Lower leg skin (tissue), 4 donors: ENCODE measurements at regions not wholly inside any gene's neighbourhood (a gene's known extent, or its start where the extent isn't known, plus 50 kb on each side); places are given as distances from the start of the nearest gene placed in this dataset.
"Not testable (repeated sequence)": the region's sequence is repeated elsewhere in the genome, so short reads cannot be mapped to it uniquely, and the experiment has no call there.

Experiments used
- DNase-seq, 2 donors: peaks; one replicate each; pipeline ENCODE4 v3.0.0-alpha.2; 2019; ENCODE audit warnings: low spot score in 2 of 2
- H3K4me3 ChIP-seq: fragments of 200-600 bp; sonication (generic); 2 replicates; pipeline ENCODE4 v1.5.1; 2017; ENCODE audit warnings: mild to moderate bottlenecking, low read depth; ENCODE audit not compliant: poor library complexity, severe bottlenecking
- POLR2A ChIP-seq, 2 donors: fragments of 450-650 bp; IDR thresholded peaks; one replicate each; pipeline ENCODE4 v1.6.1; 2016 to 2017; ENCODE audit warnings: antibody characterized with exemption in 2 of 2, mild to moderate bottlenecking in 1 of 2, moderate library complexity in 1 of 2
- WGBS, 2 donors: methylation state at CpG; one replicate each; pipeline ENCODE4 v1.1.5; 2018; 5-methylcytosine and 5-hydroxymethylcytosine counted together
- intact Hi-C: fragments of 100-400 bp; cut with DNase I; formaldehyde crosslinking; loops from one replicate; pipeline ENCODE4 v1.15.0; 2023; ENCODE audit warnings: low total_unique reads
- TF ChIP-seq, protein P1 (sequence below), 3 donors: fragments of 450-650 bp; IDR thresholded peaks; one replicate each; pipeline ENCODE4 v1.5.1; 2016; ENCODE audit warnings: antibody characterized with exemption in 3 of 3, mild to moderate bottlenecking in 3 of 3, moderate library complexity in 2 of 3

GRCh38 chr3:10653241-10653640 is 147.9 kb upstream of the ATP2B2 start:
- H3K4me3 ChIP-seq, result no peak overlapping the region
- TF ChIP-seq, protein P1, sequence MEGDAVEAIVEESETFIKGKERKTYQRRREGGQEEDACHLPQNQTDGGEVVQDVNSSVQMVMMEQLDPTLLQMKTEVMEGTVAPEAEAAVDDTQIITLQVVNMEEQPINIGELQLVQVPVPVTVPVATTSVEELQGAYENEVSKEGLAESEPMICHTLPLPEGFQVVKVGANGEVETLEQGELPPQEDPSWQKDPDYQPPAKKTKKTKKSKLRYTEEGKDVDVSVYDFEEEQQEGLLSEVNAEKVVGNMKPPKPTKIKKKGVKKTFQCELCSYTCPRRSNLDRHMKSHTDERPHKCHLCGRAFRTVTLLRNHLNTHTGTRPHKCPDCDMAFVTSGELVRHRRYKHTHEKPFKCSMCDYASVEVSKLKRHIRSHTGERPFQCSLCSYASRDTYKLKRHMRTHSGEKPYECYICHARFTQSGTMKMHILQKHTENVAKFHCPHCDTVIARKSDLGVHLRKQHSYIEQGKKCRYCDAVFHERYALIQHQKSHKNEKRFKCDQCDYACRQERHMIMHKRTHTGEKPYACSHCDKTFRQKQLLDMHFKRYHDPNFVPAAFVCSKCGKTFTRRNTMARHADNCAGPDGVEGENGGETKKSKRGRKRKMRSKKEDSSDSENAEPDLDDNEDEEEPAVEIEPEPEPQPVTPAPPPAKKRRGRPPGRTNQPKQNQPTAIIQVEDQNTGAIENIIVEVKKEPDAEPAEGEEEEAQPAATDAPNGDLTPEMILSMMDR (IDR thresholded peaks at IDR 0.05), result no peak
- no peak for TF ChIP-seq POLR2A (IDR thresholded peaks at IDR 0.05)
- DNase-seq, result peak in 1 of 2 donors; percentile 72
- 73% methylated on average over 4 of the region's 4 CpGs for WGBS, 2 donors
- intact Hi-C loops, result no loop called here

DNA sequence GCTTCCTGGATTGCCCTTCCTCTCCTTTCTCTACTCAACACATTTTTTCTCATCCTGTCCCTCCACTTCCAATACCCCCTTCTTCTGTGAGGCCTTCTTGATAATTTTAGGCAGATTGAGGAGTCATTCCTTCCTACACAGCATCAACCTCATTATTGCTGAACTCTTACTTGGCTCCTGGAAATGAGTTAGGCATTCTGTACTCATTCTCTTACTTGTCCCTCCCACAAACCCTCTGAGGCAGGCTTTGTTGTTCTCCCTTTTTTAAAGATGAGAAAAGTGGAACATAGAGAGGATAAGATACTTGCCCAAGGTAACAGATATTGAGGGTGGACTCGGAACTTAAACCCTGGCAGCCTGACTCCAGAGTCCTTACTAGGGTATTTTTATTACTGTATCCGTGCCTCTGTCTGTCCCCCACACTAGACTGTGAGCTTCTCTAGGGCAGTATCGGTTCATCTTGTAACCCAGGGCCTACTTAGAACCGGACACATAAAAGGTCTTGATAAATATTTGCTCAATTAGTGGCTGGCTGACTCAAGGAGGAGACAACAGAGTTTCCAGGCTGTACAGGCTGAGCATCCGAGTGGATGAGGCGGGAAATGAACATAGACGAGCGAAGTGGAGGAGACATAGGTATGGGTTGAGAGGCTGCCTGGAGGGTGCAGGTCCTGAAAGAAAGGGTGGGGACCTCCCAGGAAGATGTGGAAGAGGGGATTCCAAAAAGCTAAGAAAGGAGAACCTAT is 148.7 kb upstream of the ATP2B2 start:
- intact Hi-C loops, result no loop called here
- 79 to 85% methylated on average over 8 of the region's 8 CpGs for WGBS, 2 donors
- TF ChIP-seq, protein P1 (IDR thresholded peaks at IDR 0.05), result no peak
- no peak for TF ChIP-seq POLR2A (IDR thresholded peaks at IDR 0.05)
- H3K4me3 ChIP-seq, result no peak overlapping the region
- peak in 1 of 2 donors; percentile 48 for DNase-seq

- no peak overlapping the region for H3K4me3 ChIP-seq
- 44 to 46% methylated on average over 3 of the region's 3 CpGs for WGBS, 2 donors
- no peak for TF ChIP-seq POLR2A (IDR thresholded peaks at IDR 0.05)
- TF ChIP-seq, protein P1 (IDR thresholded peaks at IDR 0.05), result no peak
- intact Hi-C loops, result no loop called here
- DNase-seq, result peak in 1 of 2 donors; percentile 8
Observed at GRCh38 chr3:10655105-10655504, 149.7 kb upstream of the ATP2B2 start.

DNA sequence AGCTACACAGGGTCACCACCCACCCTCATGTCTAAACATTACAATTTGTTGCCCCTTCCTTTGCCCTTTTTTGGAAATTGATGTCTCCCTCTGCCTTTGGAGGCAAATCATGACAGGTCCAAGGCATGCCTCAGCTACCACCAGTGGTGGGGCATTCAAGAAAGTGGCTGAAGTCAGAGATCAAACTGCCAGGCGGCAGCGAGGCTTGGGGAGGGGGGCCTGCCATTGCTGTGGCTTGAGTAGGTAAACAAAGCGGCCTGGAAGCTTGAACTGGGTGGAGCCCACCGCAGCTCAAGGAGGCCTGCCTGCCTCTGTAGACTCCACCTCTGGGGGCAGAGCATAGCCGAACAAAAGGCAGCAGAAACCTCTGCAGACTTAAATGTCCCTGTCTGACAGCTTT is 152.0 kb upstream of the ATP2B2 start:
- intact Hi-C loops, H3K4me3 ChIP-seq: not testable (repeated sequence)
- peak in 1 of 2 donors; percentile 72 for DNase-seq
- WGBS, 2 donors, result 56 to 65% methylated on average over 2 to 3 of the region's 5 CpGs

- intact Hi-C loops, result no loop called here
- WGBS, 2 donors, result 56 to 78% methylated on average over 1 of the region's 1 CpG
- peak in 1 of 2 donors; percentile 25 for DNase-seq
- TF ChIP-seq, protein P1 (IDR thresholded peaks at IDR 0.05), result no peak
- no peak for TF ChIP-seq POLR2A (IDR thresholded peaks at IDR 0.05)
- no peak overlapping the region for H3K4me3 ChIP-seq
Observed at GRCh38 chr3:10665592-10665991, 150.4 kb upstream of the SLC6A11 start.

DNA sequence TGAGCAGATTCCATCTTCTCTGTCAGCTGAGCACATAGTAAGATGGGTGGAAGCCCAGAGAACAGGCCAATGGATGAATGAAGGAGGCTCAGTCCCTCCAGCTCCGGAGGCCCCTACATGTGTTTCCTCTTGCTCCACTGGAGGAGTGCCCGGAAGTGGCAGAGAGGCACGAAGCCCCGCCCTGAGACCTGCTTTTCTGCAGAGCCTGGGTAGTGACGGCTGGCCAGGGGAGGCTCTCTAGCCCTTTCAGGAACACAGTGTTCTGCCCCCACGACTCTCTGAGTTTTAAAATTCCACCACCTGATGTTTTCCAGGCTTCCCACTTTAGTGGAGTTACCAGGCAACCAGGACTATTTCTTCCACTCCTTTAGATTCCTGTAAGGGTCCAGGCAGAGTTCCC is 149.4 kb upstream of the SLC6A11 start:
- intact Hi-C loops, result no loop called here

More for the DNA sequence above, 149.4 kb upstream of the SLC6A11 start:
- TF ChIP-seq, protein P1 (IDR thresholded peaks at IDR 0.05), result no peak
- DNase-seq, result peak; percentile 17 to 69
- WGBS, 2 donors, result 28 to 29% methylated on average over 6 of the region's 6 CpGs
- H3K4me3 ChIP-seq, result no peak overlapping the region
